ENCODE measurements at regions not wholly inside any gene's neighbourhood (a gene's known extent, or its start where the extent isn't known, plus 50 kb on each side); places are given as distances from the start of the nearest gene placed in this dataset.

DNA sequence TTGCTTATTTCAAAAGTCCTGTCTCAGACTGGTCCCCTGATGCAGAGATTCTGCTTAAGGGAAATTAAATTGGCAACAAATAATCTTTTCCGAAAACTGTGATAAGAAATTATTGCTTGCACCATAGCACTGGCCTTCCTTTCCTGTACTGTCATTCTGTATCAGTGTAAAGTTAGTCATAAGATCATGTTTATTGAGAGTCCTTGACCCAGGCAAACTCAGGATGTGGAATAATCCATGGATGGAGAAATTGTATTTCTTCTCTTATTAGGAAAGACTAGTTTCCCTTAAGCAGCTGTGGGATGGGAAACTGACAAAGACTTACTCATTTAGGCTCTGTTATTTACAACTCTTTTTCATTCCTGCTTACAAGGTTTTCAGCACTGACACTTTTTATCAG is 83.0 kb upstream of the RANBP6 start:
- Mint-ChIP-seq H3K9me3 (peaks cover 11% of the 10 kb centered on the region), H3K4me1 (peaks cover 18% of the 10 kb centered on the region), H3K36me3 (ENCODE audit: low read depth) (peaks cover 22% of the 10 kb centered on the region), H3K27me3 (ENCODE audit: insufficient read depth) (peaks cover 4% of the 10 kb centered on the region), H3K27ac (no peak overlapping the region), H3K4me3 (no peak overlapping the region)
- Histone ChIP-seq H3K4me1 (ENCODE audit: control insufficient read depth, insufficient read depth, low read length) (no peaks in the 10 kb centered on the region), H3K27ac (ENCODE audit: low read depth, low read length) (no peak overlapping the region), H3K9ac (ENCODE audit: extremely low read depth, low read length, poor library complexity, severe bottlenecking) (no peak overlapping the region), H3K4me3 (ENCODE audit: low read length) (no peak overlapping the region), H3K36me3 (ENCODE audit: control insufficient read depth, insufficient read depth, low read length) (no peaks in the 10 kb centered on the region), H3K9me3 (ENCODE audit: control insufficient read depth, low read length) (peaks cover 11% of the 10 kb centered on the region), H3K27me3 (ENCODE audit: control insufficient read depth, insufficient read depth, low read length, poor library complexity, severe bottlenecking) (no peaks in the 10 kb centered on the region)
- no peak for DNase-seq
- 85 to 97% methylated on average over 1 of the region's 1 CpG for WGBS, 2 experiments (ENCODE audit: insufficient coverage in 1 of 2, insufficient read length in 1 of 2)
- TF ChIP-seq, protein P1, sequence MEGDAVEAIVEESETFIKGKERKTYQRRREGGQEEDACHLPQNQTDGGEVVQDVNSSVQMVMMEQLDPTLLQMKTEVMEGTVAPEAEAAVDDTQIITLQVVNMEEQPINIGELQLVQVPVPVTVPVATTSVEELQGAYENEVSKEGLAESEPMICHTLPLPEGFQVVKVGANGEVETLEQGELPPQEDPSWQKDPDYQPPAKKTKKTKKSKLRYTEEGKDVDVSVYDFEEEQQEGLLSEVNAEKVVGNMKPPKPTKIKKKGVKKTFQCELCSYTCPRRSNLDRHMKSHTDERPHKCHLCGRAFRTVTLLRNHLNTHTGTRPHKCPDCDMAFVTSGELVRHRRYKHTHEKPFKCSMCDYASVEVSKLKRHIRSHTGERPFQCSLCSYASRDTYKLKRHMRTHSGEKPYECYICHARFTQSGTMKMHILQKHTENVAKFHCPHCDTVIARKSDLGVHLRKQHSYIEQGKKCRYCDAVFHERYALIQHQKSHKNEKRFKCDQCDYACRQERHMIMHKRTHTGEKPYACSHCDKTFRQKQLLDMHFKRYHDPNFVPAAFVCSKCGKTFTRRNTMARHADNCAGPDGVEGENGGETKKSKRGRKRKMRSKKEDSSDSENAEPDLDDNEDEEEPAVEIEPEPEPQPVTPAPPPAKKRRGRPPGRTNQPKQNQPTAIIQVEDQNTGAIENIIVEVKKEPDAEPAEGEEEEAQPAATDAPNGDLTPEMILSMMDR (conservative IDR thresholded peaks at IDR 0.05), result no peak

DNA sequence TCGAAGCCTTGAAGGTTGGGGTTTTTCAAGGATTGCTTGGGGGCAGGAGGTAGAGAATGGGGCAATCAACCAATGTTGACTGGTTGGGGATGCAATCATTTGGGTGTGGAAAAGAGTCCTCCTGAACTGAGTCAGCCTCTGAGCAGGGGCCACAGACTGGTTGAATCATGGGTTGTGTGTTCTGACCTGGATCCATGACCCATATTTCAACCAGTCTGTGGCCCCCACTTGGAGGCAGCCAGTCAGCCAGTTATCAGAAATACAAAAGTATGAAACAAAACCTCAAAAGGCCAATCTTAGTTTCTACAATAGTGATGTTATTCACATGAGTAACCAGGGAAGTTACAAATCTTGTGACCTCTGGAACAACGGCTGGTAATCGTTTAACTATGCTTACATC is 81.4 kb upstream of the RANBP6 start:
- Histone ChIP-seq H3K27me3 (ENCODE audit: control insufficient read depth, insufficient read depth, low read length, poor library complexity, severe bottlenecking) (no peaks in the 10 kb centered on the region), H3K9ac (ENCODE audit: extremely low read depth, low read length, poor library complexity, severe bottlenecking) (no peak overlapping the region), H3K4me3 (ENCODE audit: low read length) (no peak overlapping the region), H3K4me1 (ENCODE audit: control insufficient read depth, insufficient read depth, low read length) (no peaks in the 10 kb centered on the region), H3K36me3 (ENCODE audit: control insufficient read depth, insufficient read depth, low read length) (no peaks in the 10 kb centered on the region), H3K27ac (ENCODE audit: low read depth, low read length) (no peak overlapping the region), H3K9me3 (ENCODE audit: control insufficient read depth, low read length) (peaks cover 11% of the 10 kb centered on the region)
- WGBS, 2 experiments (ENCODE audit: insufficient coverage in 1 of 2, insufficient read length in 1 of 2), result 76% methylated on average over 3 of the region's 3 CpGs; no CpG with 5 or more reads in 1 of the 2 experiments
- H3K27ac Mint-ChIP-seq, result no peak overlapping the region
- peaks cover 11% of the 10 kb centered on the region for H3K9me3 Mint-ChIP-seq
- TF ChIP-seq, protein P1 (conservative IDR thresholded peaks at IDR 0.05), result no peak
- H3K4me1 Mint-ChIP-seq, result peaks cover 18% of the 10 kb centered on the region
- peaks cover 10% of the 10 kb centered on the region for H3K27me3 Mint-ChIP-seq (ENCODE audit: insufficient read depth)
- DNase-seq, result no peak
- no peak overlapping the region for H3K4me3 Mint-ChIP-seq
- peaks cover 20% of the 10 kb centered on the region for H3K36me3 Mint-ChIP-seq (ENCODE audit: low read depth)

DNA sequence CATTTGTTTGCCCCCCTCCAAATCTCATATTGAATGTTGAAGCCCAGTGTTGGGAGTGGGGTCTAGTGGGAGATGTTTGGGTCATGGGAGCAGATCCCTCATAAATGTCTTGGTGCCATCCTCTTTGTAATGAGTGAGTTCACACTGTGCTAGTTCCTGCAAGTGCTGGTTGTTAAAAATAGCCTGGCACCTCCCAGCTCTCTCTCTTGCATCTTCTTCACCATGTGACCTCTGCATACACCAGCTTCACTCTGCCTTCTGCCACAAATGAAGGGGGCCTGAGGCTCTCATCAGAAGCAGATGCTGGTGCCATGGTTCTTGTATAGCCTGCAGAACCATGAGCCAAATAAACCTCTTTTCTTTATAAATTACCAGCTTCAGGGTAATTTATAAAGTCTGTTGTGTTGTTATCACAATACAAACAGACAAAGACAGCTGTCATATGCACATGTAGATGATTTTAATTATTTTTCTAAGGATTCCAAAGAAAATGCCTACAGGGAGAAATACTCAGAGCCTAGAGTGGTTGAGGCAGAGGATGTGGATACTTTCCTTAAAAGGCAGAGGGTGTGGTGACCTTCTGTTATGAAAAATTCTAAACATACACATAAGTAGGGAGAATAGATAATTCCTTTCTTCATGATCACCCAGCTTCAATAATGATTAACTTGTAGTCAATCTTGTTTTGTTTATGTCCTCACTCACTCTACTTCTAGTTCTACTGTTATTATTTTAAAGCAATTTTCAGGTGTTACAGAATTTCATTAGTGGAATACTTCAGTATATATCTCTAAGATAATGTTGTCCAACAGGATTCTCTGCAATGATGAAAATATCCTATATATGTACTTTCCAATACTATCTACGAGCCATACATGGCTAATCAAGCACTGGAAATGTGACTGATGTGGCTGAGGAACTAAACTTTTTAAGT is 75.1 kb upstream of the RANBP6 start:
- Histone ChIP-seq H3K4me3 (ENCODE audit: low read length) (no peak overlapping the region), H3K27ac (ENCODE audit: low read depth, low read length) (no peak overlapping the region), H3K9ac (ENCODE audit: extremely low read depth, low read length, poor library complexity, severe bottlenecking) (no peak overlapping the region), H3K9me3 (ENCODE audit: control insufficient read depth, low read length) (no peaks in the 10 kb centered on the region), H3K36me3 (ENCODE audit: control insufficient read depth, insufficient read depth, low read length) (no peaks in the 10 kb centered on the region), H3K27me3 (ENCODE audit: control insufficient read depth, insufficient read depth, low read length, poor library complexity, severe bottlenecking) (no peaks in the 10 kb centered on the region), H3K4me1 (ENCODE audit: control insufficient read depth, insufficient read depth, low read length) (no peaks in the 10 kb centered on the region)
- H3K27ac Mint-ChIP-seq, result no peak overlapping the region
- no peak overlapping the region for H3K4me3 Mint-ChIP-seq
- WGBS, 2 experiments (ENCODE audit: insufficient coverage in 1 of 2, insufficient read length in 1 of 2), result 86% methylated on average over 1 of the region's 1 CpG; no CpG with 5 or more reads in 1 of the 2 experiments
- TF ChIP-seq, protein P1 (conservative IDR thresholded peaks at IDR 0.05), result no peak
- H3K9me3 Mint-ChIP-seq, result peaks cover under 1% of the 10 kb centered on the region
- H3K36me3 Mint-ChIP-seq (ENCODE audit: low read depth), result peaks cover 8% of the 10 kb centered on the region
- H3K27me3 Mint-ChIP-seq (ENCODE audit: insufficient read depth), result peaks cover 35% of the 10 kb centered on the region
- no peak for DNase-seq
- peaks cover 10% of the 10 kb centered on the region for H3K4me1 Mint-ChIP-seq
